ENCODE measurements at regions not wholly inside any gene's neighbourhood (a gene's known extent, or its start where the extent isn't known, plus 50 kb on each side); places are given as distances from the start of the nearest gene placed in this dataset.
A peak's percentile ranks its signal among the peaks of the same experiment; 100 is the strongest.

GRCh38 chr4:55757356-55757952 lies 62.1 kb upstream of the EXOC1L start:
- H3K4me3 ChIP-seq (ENCODE audit: low read length) = no peak overlapping the region
- no peak for DNase-seq
- H3K27me3 Mint-ChIP-seq = peaks cover 0 to 2% of the 10 kb centered on the region in 2 donors
- H3K36me3 ChIP-seq (ENCODE audit: insufficient read depth, low read length) = no peaks in the 10 kb centered on the region
- H3K4me3 Mint-ChIP-seq = no peak overlapping the region
- no peak overlapping the region for H3K27ac ChIP-seq (ENCODE audit: low read depth, low read length)
- peak overlapping the region in 1 of 8 donors; percentile 26 for H3K27ac Mint-ChIP-seq
- peaks cover 0 to 5% (median 0%) of the 10 kb centered on the region in 3 donors for H3K4me1 Mint-ChIP-seq
- H3K4me1 ChIP-seq (ENCODE audit: insufficient read depth, low read length) = no peaks in the 10 kb centered on the region
- no peaks in the 10 kb centered on the region for H3K36me3 Mint-ChIP-seq
- POLR2A ChIA-PET = no interaction called here
- H3K27me3 ChIP-seq (ENCODE audit: insufficient read depth, low read length, poor library complexity, severe bottlenecking) = no peaks in the 10 kb centered on the region
- CTCF ChIA-PET = no interaction called here
- no peaks in the 10 kb centered on the region for H3K9me3 Mint-ChIP-seq
- H3K9me3 ChIP-seq (ENCODE audit: low read length) = no peaks in the 10 kb centered on the region

- CTCF ChIA-PET = no interaction called here
- no peak for DNase-seq
- Mint-ChIP-seq H3K27ac (no peak overlapping the region), H3K9me3 (no peaks in the 10 kb centered on the region), H3K36me3 (no peaks in the 10 kb centered on the region), H3K27me3 (peaks cover 2 to 3% of the 10 kb centered on the region in 2 donors), H3K4me3 (no peak overlapping the region), H3K4me1 (peaks cover 0 to 5% (median 0%) of the 10 kb centered on the region in 3 donors)
- Histone ChIP-seq H3K9me3 (ENCODE audit: low read length) (no peaks in the 10 kb centered on the region), H3K4me3 (ENCODE audit: low read length) (no peak overlapping the region), H3K36me3 (ENCODE audit: insufficient read depth, low read length) (no peaks in the 10 kb centered on the region), H3K27me3 (ENCODE audit: insufficient read depth, low read length, poor library complexity, severe bottlenecking) (no peaks in the 10 kb centered on the region), H3K4me1 (ENCODE audit: insufficient read depth, low read length) (no peaks in the 10 kb centered on the region), H3K27ac (ENCODE audit: low read depth, low read length) (no peak overlapping the region)
- POLR2A ChIA-PET = no interaction called here
Observed at GRCh38 chr4:55758066-55758465, 61.5 kb upstream of the EXOC1L start.

- no peaks in the 10 kb centered on the region for H3K9me3 Mint-ChIP-seq
Observed at GRCh38 chr4:55758570-55758969, 61.0 kb upstream of the EXOC1L start.

GRCh38 chr4:55762819-55763218 lies 56.8 kb upstream of the EXOC1L start:
- Histone ChIP-seq H3K4me3 (ENCODE audit: low read length) (no peak overlapping the region), H3K36me3 (ENCODE audit: insufficient read depth, low read length) (no peaks in the 10 kb centered on the region), H3K9me3 (ENCODE audit: low read length) (no peaks in the 10 kb centered on the region), H3K4me1 (ENCODE audit: insufficient read depth, low read length) (no peaks in the 10 kb centered on the region), H3K27me3 (ENCODE audit: insufficient read depth, low read length, poor library complexity, severe bottlenecking) (no peaks in the 10 kb centered on the region), H3K27ac (ENCODE audit: low read depth, low read length) (no peak overlapping the region)
- ChIA-PET POLR2A (no interaction called here), CTCF (no interaction called here)
- no peak overlapping the region for H3K27ac Mint-ChIP-seq
- H3K4me1 Mint-ChIP-seq = no peaks in the 10 kb centered on the region
- H3K27me3 Mint-ChIP-seq = peaks cover 8 to 22% of the 10 kb centered on the region in 2 donors
- no peaks in the 10 kb centered on the region for H3K9me3 Mint-ChIP-seq
- no peak for DNase-seq
- no peak overlapping the region for H3K4me3 Mint-ChIP-seq
- H3K36me3 Mint-ChIP-seq = no peaks in the 10 kb centered on the region

More at GRCh38 chr4:55758570-55758969, 61.0 kb upstream of the EXOC1L start:
- no peaks in the 10 kb centered on the region for H3K27me3 ChIP-seq (ENCODE audit: insufficient read depth, low read length, poor library complexity, severe bottlenecking)
- no peak for DNase-seq
- peaks cover 0 to 5% (median 0%) of the 10 kb centered on the region in 3 donors for H3K4me1 Mint-ChIP-seq
- H3K4me3 Mint-ChIP-seq = no peak overlapping the region
- CTCF ChIA-PET = no interaction called here
- POLR2A ChIA-PET = no interaction called here
- peaks cover 2 to 3% of the 10 kb centered on the region in 2 donors for H3K27me3 Mint-ChIP-seq
- H3K36me3 Mint-ChIP-seq = no peaks in the 10 kb centered on the region
- no peak overlapping the region for H3K27ac Mint-ChIP-seq
- H3K36me3 ChIP-seq (ENCODE audit: insufficient read depth, low read length) = no peaks in the 10 kb centered on the region
- H3K27ac ChIP-seq (ENCODE audit: low read depth, low read length) = no peak overlapping the region
- H3K9me3 ChIP-seq (ENCODE audit: low read length) = no peaks in the 10 kb centered on the region
- no peaks in the 10 kb centered on the region for H3K4me1 ChIP-seq (ENCODE audit: insufficient read depth, low read length)
- no peak overlapping the region for H3K4me3 ChIP-seq (ENCODE audit: low read length)

- Histone ChIP-seq H3K9me3 (ENCODE audit: low read length) (no peaks in the 10 kb centered on the region), H3K27ac (ENCODE audit: low read depth, low read length) (no peak overlapping the region), H3K36me3 (ENCODE audit: insufficient read depth, low read length) (no peaks in the 10 kb centered on the region), H3K27me3 (ENCODE audit: insufficient read depth, low read length, poor library complexity, severe bottlenecking) (no peaks in the 10 kb centered on the region), H3K4me1 (ENCODE audit: insufficient read depth, low read length) (no peaks in the 10 kb centered on the region), H3K4me3 (ENCODE audit: low read length) (no peak overlapping the region)
- no peak overlapping the region for H3K4me3 Mint-ChIP-seq
- DNase-seq = no peak
- ChIA-PET CTCF (no interaction called here), POLR2A (no interaction called here)
- H3K27ac Mint-ChIP-seq = no peak overlapping the region
- H3K4me1 Mint-ChIP-seq = no peaks in the 10 kb centered on the region
- H3K27me3 Mint-ChIP-seq = peaks cover 8 to 26% of the 10 kb centered on the region in 2 donors
- H3K36me3 Mint-ChIP-seq = no peaks in the 10 kb centered on the region
- H3K9me3 Mint-ChIP-seq = no peaks in the 10 kb centered on the region
Observed at GRCh38 chr4:55763996-55764395, 55.6 kb upstream of the EXOC1L start.

- no peaks in the 10 kb centered on the region for H3K36me3 ChIP-seq (ENCODE audit: insufficient read depth, low read length)
- no peaks in the 10 kb centered on the region for H3K9me3 ChIP-seq (ENCODE audit: low read length)
- ChIA-PET POLR2A (no interaction called here), CTCF (no interaction called here)
- H3K4me3 ChIP-seq (ENCODE audit: low read length) = no peak overlapping the region
- Mint-ChIP-seq H3K27me3 (peaks cover 6 to 26% of the 10 kb centered on the region in 2 donors), H3K4me1 (no peaks in the 10 kb centered on the region), H3K4me3 (no peak overlapping the region), H3K27ac (no peak overlapping the region), H3K9me3 (no peaks in the 10 kb centered on the region), H3K36me3 (no peaks in the 10 kb centered on the region)
- H3K4me1 ChIP-seq (ENCODE audit: insufficient read depth, low read length) = no peaks in the 10 kb centered on the region
- no peak overlapping the region for H3K27ac ChIP-seq (ENCODE audit: low read depth, low read length)
- no peaks in the 10 kb centered on the region for H3K27me3 ChIP-seq (ENCODE audit: insufficient read depth, low read length, poor library complexity, severe bottlenecking)
- no peak for DNase-seq
Observed at GRCh38 chr4:55765070-55765469, 54.5 kb upstream of the EXOC1L start.

GRCh38 chr4:55768291-55768690 lies 51.3 kb upstream of the EXOC1L start:
- Histone ChIP-seq H3K27ac (ENCODE audit: low read depth, low read length) (no peak overlapping the region), H3K9me3 (ENCODE audit: low read length) (no peaks in the 10 kb centered on the region), H3K4me1 (ENCODE audit: insufficient read depth, low read length) (no peaks in the 10 kb centered on the region), H3K4me3 (ENCODE audit: low read length) (no peak overlapping the region), H3K36me3 (ENCODE audit: insufficient read depth, low read length) (no peaks in the 10 kb centered on the region), H3K27me3 (ENCODE audit: insufficient read depth, low read length, poor library complexity, severe bottlenecking) (no peaks in the 10 kb centered on the region)
- no peak for DNase-seq
- Mint-ChIP-seq H3K27ac (no peak overlapping the region), H3K36me3 (no peaks in the 10 kb centered on the region), H3K9me3 (no peaks in the 10 kb centered on the region), H3K4me3 (peak overlapping the region in 1 of 7 donors; percentile 48), H3K4me1 (no peaks in the 10 kb centered on the region), H3K27me3 (peaks cover 9 to 30% of the 10 kb centered on the region in 2 donors)
- ChIA-PET CTCF (no interaction called here), POLR2A (no interaction called here)
